OCI-LY7 (cell line): ENCODE measurements at regions not wholly inside any gene's neighbourhood (a gene's known extent, or its start where the extent isn't known, plus 50 kb on each side); places are given as distances from the start of the nearest gene placed in this dataset.

ENCODE experiments used
- BruUV-seq: library from RNA; stranded (reverse); fragments of 400-500 nt; replicated peaks from 2 replicates; lab custom pipeline; 2021; lab: Mats Ljungman, UMichigan
- CTCF ChIA-PET: fragments of 300-600 bp; sonication (Branson Sonifier 250); formaldehyde crosslinking; loops from one replicate; lab custom pipeline; 2022; ENCODE audit warnings: antibody characterized with exemption; ENCODE audit not compliant: unreplicated experiment; lab: Charles Lee
- POLR2A ChIA-PET: fragments of 300-600 bp; sonication (Branson Sonifier 250); formaldehyde crosslinking; loops from one replicate; lab custom pipeline; 2022; ENCODE audit warnings: antibody characterized with exemption; lab: Charles Lee
- DNase-seq: peaks from one replicate; pipeline ENCODE4 v3.0.0-alpha.2; 2015; ENCODE audit warnings: low spot score
- H2AFZ ChIP-seq: fragments of 200-600 bp; sonication (generic), shearing (Covaris generic); 2 replicates; pipeline ENCODE4 v1.6.1; 2014; ENCODE audit warnings: mild to moderate bottlenecking, antibody characterized with exemption, low read length, moderate library complexity
- H3K27ac ChIP-seq: fragments of 200-600 bp; sonication (generic); 2 replicates; pipeline ENCODE4 v1.5.1; 2014; ENCODE audit warnings: mixed run types, low read depth, mild to moderate bottlenecking, moderate library complexity, low read length, inconsistent platforms; ENCODE audit not compliant: poor library complexity, severe bottlenecking
- H3K36me3 ChIP-seq: fragments of 200-600 bp; sonication (generic); 2 replicates; pipeline ENCODE4 v1.6.1; 2014; ENCODE audit warnings: mild to moderate bottlenecking, antibody characterized with exemption, low read length, moderate library complexity, mixed read lengths; ENCODE audit not compliant: insufficient read depth
- H3K4me1 ChIP-seq: fragments of 200-600 bp; sonication (generic); 2 replicates; pipeline ENCODE4 v1.5.1; 2014; ENCODE audit warnings: mild to moderate bottlenecking, low read length; ENCODE audit not compliant: insufficient read depth, poor library complexity, severe bottlenecking
- H3K4me2 ChIP-seq: fragments of 200-600 bp; sonication (generic); 2 replicates; pipeline ENCODE4 v1.6.1; 2014; ENCODE audit warnings: mild to moderate bottlenecking, low read length
- H3K4me3 ChIP-seq: fragments of 200-600 bp; sonication (generic); 2 replicates; pipeline ENCODE4 v1.5.1; 2014; ENCODE audit warnings: mild to moderate bottlenecking, low read depth, low read length; ENCODE audit not compliant: poor library complexity, severe bottlenecking
- H3K79me2 ChIP-seq: fragments of 200-600 bp; sonication (generic); 2 replicates; pipeline ENCODE4 v1.6.1; 2016; ENCODE audit warnings: low read depth, mild to moderate bottlenecking, low read length, moderate library complexity, mixed read lengths; ENCODE audit not compliant: insufficient read depth
- H3K9me2 ChIP-seq: fragments of 200-600 bp; sonication (generic); 2 replicates; pipeline ENCODE4 v1.6.1; 2016; ENCODE audit warnings: mild to moderate bottlenecking, low read length, mixed read lengths; ENCODE audit not compliant: insufficient read depth
- H3K9me3 ChIP-seq: fragments of 200-600 bp; sonication (generic); 2 replicates; pipeline ENCODE4 v1.6.1; 2014; ENCODE audit warnings: mild to moderate bottlenecking, mixed run types, low read length, mixed read lengths
- H4K20me1 ChIP-seq: fragments of 200-600 bp; sonication (generic); 2 replicates; pipeline ENCODE4 v1.6.1; 2014; ENCODE audit warnings: mild to moderate bottlenecking, antibody characterized with exemption, low read length, moderate library complexity, mixed read lengths; ENCODE audit not compliant: insufficient read depth
- CTCF ChIP-seq: fragments of 200-600 bp; sonication (generic); conservative IDR thresholded peaks from 2 replicates; pipeline ENCODE4 v1.5.1; 2014; ENCODE audit warnings: mild to moderate bottlenecking, antibody characterized with exemption, low read length, moderate library complexity, mixed read lengths
- EZH2phosphoT487 ChIP-seq: fragments of 200-600 bp; sonication (generic); IDR thresholded peaks from 2 replicates; pipeline ENCODE4 v1.6.1; 2018; ENCODE audit warnings: low read depth, borderline replicate concordance, mild to moderate bottlenecking, mixed run types, antibody characterized with exemption, low read length, moderate library complexity, mixed read lengths
- intact Hi-C: fragments of 100-400 bp; cut with micrococcal nuclease; formaldehyde crosslinking; loops from one replicate; pipeline ENCODE4 v1.10.0; 2022; ENCODE audit not compliant: unreplicated experiment

GRCh38 chr2:103233691-103234090 is 471.9 kb downstream of the TMEM182 start:
- Histone ChIP-seq H3K36me3 (no peaks in the 10 kb centered on the region), H3K4me1 (no peaks in the 10 kb centered on the region), H3K79me2 (no peaks in the 10 kb centered on the region), H4K20me1 (no peaks in the 10 kb centered on the region), H3K9me3 (no peaks in the 10 kb centered on the region), H3K4me3 (no peak overlapping the region), H2AFZ (no peak overlapping the region), H3K27ac (no peak overlapping the region), H3K9me2 (no peaks in the 10 kb centered on the region), H3K4me2 (no peak overlapping the region)
- ChIA-PET POLR2A (no interaction called here), CTCF (no interaction called here)
- intact Hi-C loops, result no loop called here
- TF ChIP-seq EZH2phosphoT487 (no peak), CTCF (no peak)
- DNase-seq, result no peak
- BruUV-seq, result no TSS peak

GRCh38 chr2:103235283-103235682 is 473.5 kb downstream of the TMEM182 start:
- CTCF ChIA-PET, result no interaction called here
- Histone ChIP-seq H3K9me2 (no peaks in the 10 kb centered on the region), H3K4me2 (no peak overlapping the region), H2AFZ (no peak overlapping the region), H4K20me1 (no peaks in the 10 kb centered on the region), H3K27ac (no peak overlapping the region), H3K4me3 (no peak overlapping the region), H3K9me3 (no peaks in the 10 kb centered on the region), H3K36me3 (no peaks in the 10 kb centered on the region), H3K79me2 (no peaks in the 10 kb centered on the region), H3K4me1 (no peaks in the 10 kb centered on the region)
- POLR2A ChIA-PET, result no interaction called here
- DNase-seq, result no peak
- TF ChIP-seq CTCF (no peak), EZH2phosphoT487 (no peak)
- no TSS peak for BruUV-seq
- intact Hi-C loops, result no loop called here

GRCh38 chr2:103249462-103249861 is 487.6 kb downstream of the TMEM182 start:
- Histone ChIP-seq H3K9me2 (no peaks in the 10 kb centered on the region), H3K4me1 (no peaks in the 10 kb centered on the region), H3K4me2 (no peak overlapping the region), H4K20me1 (no peaks in the 10 kb centered on the region), H3K4me3 (no peak overlapping the region), H3K9me3 (no peaks in the 10 kb centered on the region), H2AFZ (no peak overlapping the region), H3K27ac (no peak overlapping the region), H3K79me2 (no peaks in the 10 kb centered on the region), H3K36me3 (no peaks in the 10 kb centered on the region)
- ChIA-PET POLR2A (no interaction called here), CTCF (no interaction called here)
- intact Hi-C loops, result no loop called here
- no peak for DNase-seq
- no peak for TF ChIP-seq EZH2phosphoT487
- TF ChIP-seq CTCF, result no peak
- no TSS peak for BruUV-seq
